ENCODE measurements at regions not wholly inside any gene's neighbourhood (a gene's known extent, or its start where the extent isn't known, plus 50 kb on each side); places are given as distances from the start of the nearest gene placed in this dataset.
"Not testable (repeated sequence)": the region's sequence is repeated elsewhere in the genome, so short reads cannot be mapped to it uniquely, and the experiment has no call there.

- DNase-seq: no peak
- intact Hi-C loops (cut with DNase I): no loop called here
- no peak for ATAC-seq
- Histone ChIP-seq H3K4me3 (no peak overlapping the region), H3K4me1 (no peaks in the 10 kb centered on the region), H3K9me3 (no peaks in the 10 kb centered on the region), H3K36me3 (no peaks in the 10 kb centered on the region), H3K27me3 (no peaks in the 10 kb centered on the region), H3K27ac (no peak overlapping the region)
- TF ChIP-seq, protein P1, sequence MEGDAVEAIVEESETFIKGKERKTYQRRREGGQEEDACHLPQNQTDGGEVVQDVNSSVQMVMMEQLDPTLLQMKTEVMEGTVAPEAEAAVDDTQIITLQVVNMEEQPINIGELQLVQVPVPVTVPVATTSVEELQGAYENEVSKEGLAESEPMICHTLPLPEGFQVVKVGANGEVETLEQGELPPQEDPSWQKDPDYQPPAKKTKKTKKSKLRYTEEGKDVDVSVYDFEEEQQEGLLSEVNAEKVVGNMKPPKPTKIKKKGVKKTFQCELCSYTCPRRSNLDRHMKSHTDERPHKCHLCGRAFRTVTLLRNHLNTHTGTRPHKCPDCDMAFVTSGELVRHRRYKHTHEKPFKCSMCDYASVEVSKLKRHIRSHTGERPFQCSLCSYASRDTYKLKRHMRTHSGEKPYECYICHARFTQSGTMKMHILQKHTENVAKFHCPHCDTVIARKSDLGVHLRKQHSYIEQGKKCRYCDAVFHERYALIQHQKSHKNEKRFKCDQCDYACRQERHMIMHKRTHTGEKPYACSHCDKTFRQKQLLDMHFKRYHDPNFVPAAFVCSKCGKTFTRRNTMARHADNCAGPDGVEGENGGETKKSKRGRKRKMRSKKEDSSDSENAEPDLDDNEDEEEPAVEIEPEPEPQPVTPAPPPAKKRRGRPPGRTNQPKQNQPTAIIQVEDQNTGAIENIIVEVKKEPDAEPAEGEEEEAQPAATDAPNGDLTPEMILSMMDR (IDR thresholded peaks at IDR 0.05): no peak
Observed at GRCh38 chr14:25444381-25444780, 394.4 kb upstream of the STXBP6 start.

- intact Hi-C loops (cut with DNase I); H3K4me3 ChIP-seq; H3K4me1 ChIP-seq; H3K27ac ChIP-seq; H3K27me3 ChIP-seq; DNase-seq; H3K36me3 ChIP-seq; ATAC-seq; H3K9me3 ChIP-seq: not testable (repeated sequence)
Observed at GRCh38 chr14:25440382-25440781, 390.4 kb upstream of the STXBP6 start.

- no peaks in the 10 kb centered on the region for H3K27me3 ChIP-seq
- H3K9me3 ChIP-seq: no peaks in the 10 kb centered on the region
- DNase-seq (no peak), ATAC-seq (no peak)
- no peak overlapping the region for H3K27ac ChIP-seq
- H3K4me3 ChIP-seq: no peak overlapping the region
- TF ChIP-seq, protein P1 (IDR thresholded peaks at IDR 0.05): no peak
- intact Hi-C loops (cut with DNase I): no loop called here
- H3K36me3 ChIP-seq: no peaks in the 10 kb centered on the region
- H3K4me1 ChIP-seq: no peaks in the 10 kb centered on the region
Observed at GRCh38 chr14:25436906-25437305, 387.0 kb upstream of the STXBP6 start.

DNA sequence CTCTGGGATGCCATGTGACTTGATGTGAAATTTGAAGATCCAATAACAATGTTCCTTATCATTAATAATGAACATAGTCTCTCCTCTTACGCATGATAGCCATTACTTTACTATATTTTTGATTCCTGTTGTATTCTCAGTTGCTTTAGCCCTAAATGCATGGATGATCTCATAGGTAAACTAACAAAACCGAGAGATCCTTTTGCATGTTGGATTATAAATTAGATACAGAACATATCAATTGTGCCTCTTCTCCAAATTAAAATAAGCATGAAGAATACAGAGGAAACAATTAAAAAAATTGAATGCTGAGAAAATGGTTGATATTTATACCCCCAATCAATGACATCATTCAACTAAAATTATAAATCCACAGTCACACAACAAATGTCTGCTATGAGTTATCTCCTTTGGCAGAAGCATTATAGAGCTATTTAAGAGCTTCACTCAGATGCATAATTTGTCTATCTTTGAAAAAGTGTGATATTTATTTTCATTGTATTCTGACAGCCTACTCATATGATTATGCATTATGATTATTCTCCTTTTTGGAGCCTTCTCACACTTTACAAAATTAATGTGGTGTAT, 386.4 kb upstream of the STXBP6 start:
- H3K4me3 ChIP-seq: no peak overlapping the region
- no peak overlapping the region for H3K27ac ChIP-seq
- intact Hi-C loops (cut with DNase I): no loop called here
- TF ChIP-seq, protein P1 (IDR thresholded peaks at IDR 0.05): no peak
- H3K27me3 ChIP-seq: no peaks in the 10 kb centered on the region
- ATAC-seq (no peak), DNase-seq (no peak)
- no peaks in the 10 kb centered on the region for H3K36me3 ChIP-seq
- no peaks in the 10 kb centered on the region for H3K9me3 ChIP-seq
- no peaks in the 10 kb centered on the region for H3K4me1 ChIP-seq

DNA sequence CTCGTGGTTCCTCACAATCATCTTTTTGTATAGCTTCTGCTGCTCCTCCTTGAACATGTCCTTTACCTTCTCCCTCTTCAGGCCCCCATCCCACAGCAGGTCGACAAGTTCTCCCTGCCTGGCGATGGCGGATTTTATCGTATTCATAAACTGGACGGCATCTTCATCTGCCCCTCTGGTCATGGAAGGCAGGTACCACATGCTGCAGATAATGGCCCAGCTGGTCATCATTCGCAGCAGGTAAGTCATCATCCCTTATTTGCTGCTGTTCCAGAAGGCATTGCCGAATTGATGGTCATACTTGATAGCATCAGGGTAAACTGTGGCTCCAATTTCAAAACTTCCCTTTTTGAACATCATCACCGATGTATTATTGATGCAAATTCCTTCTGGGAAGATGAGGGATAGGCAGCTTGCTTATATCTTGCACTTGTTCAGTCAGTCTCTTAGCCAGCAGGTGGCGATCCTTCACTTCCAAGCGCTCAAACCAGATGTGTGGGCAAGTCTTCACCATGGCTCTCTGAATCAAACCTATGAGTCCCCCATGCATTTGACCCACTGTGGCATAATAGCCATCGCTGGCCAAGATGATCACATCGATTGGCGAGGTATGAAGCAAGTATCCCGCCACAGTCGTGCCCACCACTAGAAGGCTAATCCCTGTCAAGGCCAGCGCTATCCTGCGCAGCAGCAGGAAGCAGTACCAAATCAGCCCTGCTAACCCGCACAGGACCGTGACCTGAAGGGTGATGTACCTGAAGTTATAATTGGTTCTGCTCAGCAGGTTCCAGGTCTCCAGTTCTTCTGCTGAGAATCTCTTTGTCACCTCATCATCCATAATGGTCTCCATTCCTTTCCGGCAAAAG, 381.5 kb upstream of the STXBP6 start:
- H3K4me1 ChIP-seq: no peaks in the 10 kb centered on the region
- intact Hi-C loops (cut with DNase I): no loop called here
- H3K36me3 ChIP-seq: no peaks in the 10 kb centered on the region
- no peaks in the 10 kb centered on the region for H3K27me3 ChIP-seq
- no peak overlapping the region for H3K27ac ChIP-seq
- H3K9me3 ChIP-seq: no peaks in the 10 kb centered on the region
- no peak overlapping the region for H3K4me3 ChIP-seq
- DNase-seq (peak in 1 of 4 donors; percentile 36), ATAC-seq (no peak)
- TF ChIP-seq, protein P1 (IDR thresholded peaks at IDR 0.05): no peak

Measured in left lung (tissue), 4 donors.